ENCODE measurements at regions not wholly inside any gene's neighbourhood (a gene's known extent, or its start where the extent isn't known, plus 50 kb on each side); places are given as distances from the start of the nearest gene placed in this dataset.

DNA sequence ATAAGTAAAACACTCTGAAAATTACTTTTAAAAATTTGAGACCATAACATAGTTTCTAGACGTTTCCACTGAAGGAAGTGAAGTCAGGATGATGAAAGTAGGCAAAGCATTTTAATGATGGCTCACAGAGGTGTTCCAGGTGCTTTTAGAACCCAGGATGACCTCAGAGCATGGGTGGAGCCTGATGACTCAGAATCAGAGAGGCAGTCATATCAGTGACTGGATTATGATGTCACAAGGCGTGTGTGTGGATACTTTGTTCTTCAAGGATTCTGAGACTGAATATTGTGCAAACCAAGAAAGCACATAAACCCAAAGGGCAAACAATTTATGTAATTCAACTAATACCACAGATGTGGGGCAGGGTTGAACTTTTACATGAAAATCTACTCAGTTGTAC is 200.2 kb upstream of the FOXN2 start:
- no peak for DNase-seq (ENCODE audit: low read depth, low spot score)
- ChIA-PET CTCF (interaction anchor here (0.9 to 1.9 kb wide), 2 partner anchors 12 to 14 kb away, joined by 3 to 5 read pairs; no protein-coding TSS in a partner anchor), POLR2A (no interaction called here)
- H3K27me3 ChIP-seq (ENCODE audit: control insufficient read depth, insufficient read depth, low read length) = no peaks in the 10 kb centered on the region
- TF ChIP-seq, protein P1, sequence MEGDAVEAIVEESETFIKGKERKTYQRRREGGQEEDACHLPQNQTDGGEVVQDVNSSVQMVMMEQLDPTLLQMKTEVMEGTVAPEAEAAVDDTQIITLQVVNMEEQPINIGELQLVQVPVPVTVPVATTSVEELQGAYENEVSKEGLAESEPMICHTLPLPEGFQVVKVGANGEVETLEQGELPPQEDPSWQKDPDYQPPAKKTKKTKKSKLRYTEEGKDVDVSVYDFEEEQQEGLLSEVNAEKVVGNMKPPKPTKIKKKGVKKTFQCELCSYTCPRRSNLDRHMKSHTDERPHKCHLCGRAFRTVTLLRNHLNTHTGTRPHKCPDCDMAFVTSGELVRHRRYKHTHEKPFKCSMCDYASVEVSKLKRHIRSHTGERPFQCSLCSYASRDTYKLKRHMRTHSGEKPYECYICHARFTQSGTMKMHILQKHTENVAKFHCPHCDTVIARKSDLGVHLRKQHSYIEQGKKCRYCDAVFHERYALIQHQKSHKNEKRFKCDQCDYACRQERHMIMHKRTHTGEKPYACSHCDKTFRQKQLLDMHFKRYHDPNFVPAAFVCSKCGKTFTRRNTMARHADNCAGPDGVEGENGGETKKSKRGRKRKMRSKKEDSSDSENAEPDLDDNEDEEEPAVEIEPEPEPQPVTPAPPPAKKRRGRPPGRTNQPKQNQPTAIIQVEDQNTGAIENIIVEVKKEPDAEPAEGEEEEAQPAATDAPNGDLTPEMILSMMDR (IDR thresholded peaks at IDR 0.05; ENCODE audit: low read depth, low read length) = no peak
- no peak overlapping the region for H3K4me3 ChIP-seq (ENCODE audit: low read depth, low read length)
- no peaks in the 10 kb centered on the region for H3K9me3 ChIP-seq (ENCODE audit: control insufficient read depth, insufficient read depth, low read length)
- no peak overlapping the region for H3K27ac ChIP-seq (ENCODE audit: low read depth, low read length)

DNA sequence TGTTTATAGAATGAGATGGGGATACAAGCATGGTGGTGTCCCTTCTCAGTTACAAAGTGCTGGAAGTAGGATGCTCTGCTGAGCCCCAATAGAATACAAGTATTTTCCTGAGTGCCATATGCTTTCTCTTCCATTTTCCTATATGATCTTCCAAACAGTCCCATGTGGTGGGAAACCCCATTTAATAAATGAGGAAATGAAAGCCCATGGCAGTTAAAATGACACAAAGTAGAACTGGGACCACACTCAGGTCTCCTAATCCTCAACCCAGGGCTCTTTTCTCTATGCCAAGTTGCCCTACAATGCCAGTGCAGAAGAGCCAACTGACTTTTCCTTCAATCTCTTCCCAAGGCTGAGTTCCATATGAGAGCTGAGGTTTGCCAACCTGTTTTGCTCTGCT is 198.0 kb upstream of the FOXN2 start:
- Histone ChIP-seq H3K27me3 (ENCODE audit: control insufficient read depth, insufficient read depth, low read length) (no peaks in the 10 kb centered on the region), H3K9me3 (ENCODE audit: control insufficient read depth, insufficient read depth, low read length) (no peaks in the 10 kb centered on the region), H3K27ac (ENCODE audit: low read depth, low read length) (no peak overlapping the region), H3K4me3 (ENCODE audit: low read depth, low read length) (no peak overlapping the region)
- CTCF ChIA-PET = no interaction called here
- TF ChIP-seq, protein P1 (IDR thresholded peaks at IDR 0.05; ENCODE audit: low read depth, low read length) = no peak
- POLR2A ChIA-PET = no interaction called here
- no peak for DNase-seq (ENCODE audit: low read depth, low spot score)

DNA sequence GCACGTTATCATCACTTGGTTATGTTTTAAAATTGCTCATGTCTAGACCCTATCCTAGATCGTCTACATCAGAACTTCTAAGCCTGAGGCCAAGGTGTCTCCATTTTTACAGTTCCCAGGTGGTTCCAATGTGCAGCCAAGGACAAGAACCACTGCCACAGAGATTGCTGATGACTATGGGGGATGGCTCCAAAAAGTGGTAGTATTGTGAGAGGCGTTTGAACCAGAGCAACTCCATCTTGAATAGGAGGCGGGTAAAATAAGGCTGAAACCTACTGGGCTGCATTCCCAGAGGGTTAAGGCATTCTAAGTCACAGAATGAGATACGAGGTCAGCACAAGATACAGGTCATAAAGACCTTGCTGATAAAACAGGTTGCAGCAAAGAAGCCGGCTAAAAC is 195.6 kb upstream of the FOXN2 start:
- POLR2A ChIA-PET = no interaction called here
- CTCF ChIA-PET = no interaction called here
- Histone ChIP-seq H3K9me3 (ENCODE audit: control insufficient read depth, insufficient read depth, low read length) (no peaks in the 10 kb centered on the region), H3K27me3 (ENCODE audit: control insufficient read depth, insufficient read depth, low read length) (no peaks in the 10 kb centered on the region), H3K4me3 (ENCODE audit: low read depth, low read length) (no peak overlapping the region), H3K27ac (ENCODE audit: low read depth, low read length) (no peak overlapping the region)
- TF ChIP-seq, protein P1 (IDR thresholded peaks at IDR 0.05; ENCODE audit: low read depth, low read length) = no peak
- no peak for DNase-seq (ENCODE audit: low read depth, low spot score)

DNA sequence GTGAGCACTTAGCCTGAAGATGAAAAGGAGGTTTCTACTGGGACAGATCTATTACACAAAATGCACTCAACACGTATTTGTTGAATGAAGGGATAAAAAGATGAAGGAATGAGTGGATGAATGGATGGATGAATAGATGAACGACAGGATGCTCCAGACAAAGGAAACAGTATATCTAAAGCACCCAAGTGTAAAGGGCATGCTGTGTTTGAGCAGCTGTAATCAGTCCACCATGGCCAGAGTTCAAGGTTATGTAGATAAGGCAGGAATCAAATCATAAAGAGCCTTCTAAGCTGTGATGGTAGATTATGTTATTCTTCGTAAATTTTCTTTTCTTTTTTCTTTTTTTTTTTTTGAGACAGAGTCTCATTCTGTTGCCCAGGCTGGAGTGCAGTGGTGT is 194.4 kb upstream of the FOXN2 start:
- POLR2A ChIA-PET = no interaction called here
- no peaks in the 10 kb centered on the region for H3K27me3 ChIP-seq (ENCODE audit: control insufficient read depth, insufficient read depth, low read length)
- H3K4me3 ChIP-seq (ENCODE audit: low read depth, low read length) = no peak overlapping the region
- TF ChIP-seq, protein P1 (IDR thresholded peaks at IDR 0.05; ENCODE audit: low read depth, low read length) = no peak
- CTCF ChIA-PET = no interaction called here
- DNase-seq (ENCODE audit: low read depth, low spot score) = no peak
- H3K27ac ChIP-seq (ENCODE audit: low read depth, low read length) = no peak overlapping the region
- H3K9me3 ChIP-seq (ENCODE audit: control insufficient read depth, insufficient read depth, low read length) = no peaks in the 10 kb centered on the region

DNA sequence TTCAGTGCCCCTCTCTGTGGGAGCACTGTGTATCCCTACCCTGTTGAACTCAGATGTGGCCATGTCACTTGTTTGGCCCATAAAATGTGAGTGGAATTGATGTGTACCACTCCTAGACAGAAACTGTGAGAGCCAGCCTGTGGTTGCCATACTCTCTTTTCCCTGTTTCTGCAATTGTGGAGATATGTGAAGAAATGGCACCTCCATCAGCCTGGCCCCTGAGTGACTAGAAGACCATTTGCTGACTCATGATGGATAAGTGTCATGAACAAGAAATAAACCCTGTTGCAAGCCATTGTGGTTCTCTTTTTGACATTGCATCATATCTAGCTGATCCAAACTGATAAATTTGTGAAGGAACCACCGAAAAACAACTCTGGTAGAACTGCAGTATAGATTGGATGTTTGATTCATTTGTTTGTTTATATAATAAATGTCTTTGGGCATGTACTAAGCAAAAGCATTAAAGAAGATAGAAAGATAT is 193.7 kb upstream of the FOXN2 start:
- TF ChIP-seq, protein P1 (IDR thresholded peaks at IDR 0.05; ENCODE audit: low read depth, low read length) = no peak
- no peak for DNase-seq (ENCODE audit: low read depth, low spot score)
- Histone ChIP-seq H3K27me3 (ENCODE audit: control insufficient read depth, insufficient read depth, low read length) (no peaks in the 10 kb centered on the region), H3K9me3 (ENCODE audit: control insufficient read depth, insufficient read depth, low read length) (no peaks in the 10 kb centered on the region), H3K27ac (ENCODE audit: low read depth, low read length) (no peak overlapping the region), H3K4me3 (ENCODE audit: low read depth, low read length) (no peak overlapping the region)
- CTCF ChIA-PET = no interaction called here
- POLR2A ChIA-PET = no interaction called here
